Panc1 (cell line): ENCODE measurements at regions not wholly inside any gene's neighbourhood (a gene's known extent, or its start where the extent isn't known, plus 50 kb on each side); places are given as distances from the start of the nearest gene placed in this dataset.
"Not testable (repeated sequence)": the region's sequence is repeated elsewhere in the genome, so short reads cannot be mapped to it uniquely, and the experiment has no call there.

ENCODE experiments used
- ATAC-seq: fragments of 200-7000 bp; cut with Tn5 transposase; 2 replicates; pipeline ENCODE4 v1.9.1; 2020; ENCODE audit warnings: mild to moderate bottlenecking, moderate library complexity
- BruUV-seq: library from RNA; stranded (reverse); fragments of 400-500 nt; replicated peaks from 2 replicates; lab custom pipeline; 2021; lab: Mats Ljungman, UMichigan
- CTCF ChIA-PET: fragments of 300-600 bp; sonication (Branson Sonifier 250); formaldehyde crosslinking; loops from one replicate; lab custom pipeline; 2022; ENCODE audit warnings: antibody characterized with exemption; lab: Charles Lee
- POLR2A ChIA-PET: fragments of 300-600 bp; sonication (Branson Sonifier 250); formaldehyde crosslinking; loops from one replicate; lab custom pipeline; 2022; ENCODE audit warnings: antibody characterized with exemption; lab: Charles Lee
- DNase-seq: peaks from one replicate; pipeline ENCODE4 v3.0.0-alpha.2; 2010; ENCODE audit warnings: low read depth, low spot score
- H3K27ac ChIP-seq: 2 replicates; pipeline ENCODE4 v1.5.1; 2011; ENCODE audit warnings: mild to moderate bottlenecking, low read length, inconsistent platforms
- H3K27me3 ChIP-seq: fragments of 200-500 bp; sonication (Bioruptor generic); 2 replicates; pipeline ENCODE4 v1.6.0; 2014; ENCODE audit warnings: low read length, inconsistent platforms; ENCODE audit not compliant: control insufficient read depth, insufficient read depth
- H3K36me3 ChIP-seq: fragments of 200-500 bp; sonication (Bioruptor generic); 2 replicates; pipeline ENCODE4 v1.5.1; 2014; ENCODE audit warnings: inconsistent platforms, mild to moderate bottlenecking, low read length, moderate library complexity; ENCODE audit not compliant: control insufficient read depth, insufficient read depth
- H3K4me1 ChIP-seq: 2 replicates; pipeline ENCODE4 v1.5.1; 2011; ENCODE audit warnings: inconsistent platforms, mild to moderate bottlenecking, low read length, moderate library complexity; ENCODE audit not compliant: control insufficient read depth, insufficient read depth
- H3K4me3 ChIP-seq, 2 experiments: 2 replicates each; pipeline ENCODE4 v1.5.1; 2011 to 2012; ENCODE audit warnings: low read depth in 2 of 2, low read length in 2 of 2, mild to moderate bottlenecking in 2 of 2, inconsistent platforms in 1 of 2, moderate library complexity in 1 of 2
- H3K9me3 ChIP-seq: fragments of 200-500 bp; sonication (Bioruptor generic); 2 replicates; pipeline ENCODE4 v1.5.1; 2014; ENCODE audit warnings: low read depth, mild to moderate bottlenecking, inconsistent platforms, low read length, moderate library complexity; ENCODE audit not compliant: control insufficient read depth, insufficient read depth
- POLR2AphosphoS5 ChIP-seq: IDR thresholded peaks from 2 replicates; pipeline ENCODE4 v1.6.1; 2012; ENCODE audit warnings: mild to moderate bottlenecking, low read depth, low read length, moderate library complexity
- SIN3A ChIP-seq: IDR thresholded peaks from 2 replicates; pipeline ENCODE4 v1.6.1; 2012; ENCODE audit warnings: low read depth, mild to moderate bottlenecking, low read length, moderate library complexity, borderline replicate concordance; ENCODE audit not compliant: insufficient read depth
- TCF7L2 ChIP-seq: IDR thresholded peaks from 2 replicates; pipeline ENCODE4 v1.6.1; 2011; ENCODE audit warnings: mild to moderate bottlenecking, low read depth, low read length, inconsistent platforms
- in situ Hi-C: cut with HindIII; loops from 2 replicates; pipeline ENCODE4 v1.10.0; 2016; ENCODE audit warnings: low sequenced_read_pairs, low pct_unique_long_range_greater_than_20kb
- intact Hi-C: fragments of 100-400 bp; cut with micrococcal nuclease; formaldehyde crosslinking; loops from one replicate; pipeline ENCODE4 v1.10.0; 2022; ENCODE audit not compliant: unreplicated experiment
- TF ChIP-seq, protein P1 (sequence below): fragments of 450-650 bp; IDR thresholded peaks from 2 replicates; pipeline ENCODE4 v1.5.1; 2017; ENCODE audit warnings: mild to moderate bottlenecking
- TF ChIP-seq, protein P2 (sequence below), 2 experiments: IDR thresholded peaks; 2 replicates each; pipeline ENCODE4 v1.6.1; 2011 to 2012; ENCODE audit warnings: low read depth in 2 of 2, control low read depth in 1 of 2, low read length in 1 of 2, mild to moderate bottlenecking in 1 of 2, moderate library complexity in 1 of 2; ENCODE audit not compliant: insufficient read depth in 1 of 2

DNA sequence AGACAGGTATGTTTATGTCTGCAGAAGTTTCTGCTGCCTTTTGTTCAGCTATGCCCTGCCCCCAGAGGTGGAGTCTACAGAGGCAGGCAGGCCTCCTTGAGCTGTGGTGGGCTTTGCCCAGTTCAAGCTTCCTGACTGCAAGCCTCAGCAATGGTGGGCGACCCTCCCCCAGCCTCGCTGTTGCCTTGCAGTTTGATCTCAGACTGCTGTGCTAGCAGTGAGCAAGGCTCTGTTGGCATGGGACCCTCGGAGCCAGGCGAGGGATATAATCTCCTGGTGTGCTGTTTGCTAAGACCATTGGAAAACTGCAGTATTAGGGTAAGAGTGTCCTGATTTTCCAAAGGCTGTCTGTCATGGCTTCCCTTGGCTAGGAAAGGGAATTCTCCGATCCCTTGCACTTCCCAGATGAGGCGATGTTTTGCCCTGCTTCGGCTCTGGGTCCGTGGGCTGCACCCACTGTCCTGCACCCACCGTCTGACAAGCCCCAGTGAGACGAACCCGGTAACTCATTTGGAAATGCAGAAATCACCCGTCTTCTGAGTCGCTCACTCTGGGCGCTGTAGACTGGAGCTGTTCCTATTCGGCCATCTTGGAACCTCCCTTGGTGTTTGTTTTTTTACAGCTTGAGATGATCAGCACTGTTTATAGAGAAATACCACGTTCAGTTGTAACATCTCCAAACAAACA lies 2705.5 kb upstream of the PCDH20 start:
- H3K27me3 ChIP-seq, CTCF ChIA-PET, H3K9me3 ChIP-seq, ATAC-seq, H3K27ac ChIP-seq, H3K4me3 ChIP-seq, H3K4me1 ChIP-seq, intact Hi-C loops, BruUV-seq, H3K36me3 ChIP-seq, DNase-seq, in situ Hi-C loops, POLR2A ChIA-PET: not testable (repeated sequence)

DNA sequence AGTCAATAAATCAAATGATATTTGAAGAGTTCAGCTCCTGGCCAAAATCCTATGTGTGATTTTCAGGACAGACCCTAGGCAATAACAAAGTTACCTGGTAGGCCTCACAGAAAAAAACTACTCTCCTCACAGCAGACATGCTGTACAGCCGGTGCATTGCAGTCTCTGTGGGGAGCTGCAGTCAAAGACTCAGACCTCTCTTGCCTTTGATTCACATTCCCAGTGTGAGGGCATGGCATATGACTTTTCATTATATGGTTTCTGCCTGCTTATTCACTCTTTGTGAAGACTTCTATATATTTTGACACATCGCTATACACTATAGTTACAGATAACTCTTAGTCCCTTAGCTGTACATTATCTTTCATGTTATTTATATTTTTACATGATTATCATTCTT lies 2684.3 kb upstream of the PCDH20 start:
- H3K9me3 ChIP-seq = no peaks in the 10 kb centered on the region
- BruUV-seq = no TSS peak
- no peak overlapping the region for H3K27ac ChIP-seq
- no peak overlapping the region for H3K4me3 ChIP-seq
- intact Hi-C loops (no loop called here), in situ Hi-C loops (no loop called here)
- H3K36me3 ChIP-seq = no peaks in the 10 kb centered on the region
- CTCF ChIA-PET = no interaction called here
- POLR2A ChIA-PET = no interaction called here
- no peak for ATAC-seq
- TF ChIP-seq, protein P1, sequence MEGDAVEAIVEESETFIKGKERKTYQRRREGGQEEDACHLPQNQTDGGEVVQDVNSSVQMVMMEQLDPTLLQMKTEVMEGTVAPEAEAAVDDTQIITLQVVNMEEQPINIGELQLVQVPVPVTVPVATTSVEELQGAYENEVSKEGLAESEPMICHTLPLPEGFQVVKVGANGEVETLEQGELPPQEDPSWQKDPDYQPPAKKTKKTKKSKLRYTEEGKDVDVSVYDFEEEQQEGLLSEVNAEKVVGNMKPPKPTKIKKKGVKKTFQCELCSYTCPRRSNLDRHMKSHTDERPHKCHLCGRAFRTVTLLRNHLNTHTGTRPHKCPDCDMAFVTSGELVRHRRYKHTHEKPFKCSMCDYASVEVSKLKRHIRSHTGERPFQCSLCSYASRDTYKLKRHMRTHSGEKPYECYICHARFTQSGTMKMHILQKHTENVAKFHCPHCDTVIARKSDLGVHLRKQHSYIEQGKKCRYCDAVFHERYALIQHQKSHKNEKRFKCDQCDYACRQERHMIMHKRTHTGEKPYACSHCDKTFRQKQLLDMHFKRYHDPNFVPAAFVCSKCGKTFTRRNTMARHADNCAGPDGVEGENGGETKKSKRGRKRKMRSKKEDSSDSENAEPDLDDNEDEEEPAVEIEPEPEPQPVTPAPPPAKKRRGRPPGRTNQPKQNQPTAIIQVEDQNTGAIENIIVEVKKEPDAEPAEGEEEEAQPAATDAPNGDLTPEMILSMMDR = no peak
- TF ChIP-seq SIN3A (no peak), TCF7L2 (no peak), POLR2AphosphoS5 (no peak)
- TF ChIP-seq, protein P2, sequence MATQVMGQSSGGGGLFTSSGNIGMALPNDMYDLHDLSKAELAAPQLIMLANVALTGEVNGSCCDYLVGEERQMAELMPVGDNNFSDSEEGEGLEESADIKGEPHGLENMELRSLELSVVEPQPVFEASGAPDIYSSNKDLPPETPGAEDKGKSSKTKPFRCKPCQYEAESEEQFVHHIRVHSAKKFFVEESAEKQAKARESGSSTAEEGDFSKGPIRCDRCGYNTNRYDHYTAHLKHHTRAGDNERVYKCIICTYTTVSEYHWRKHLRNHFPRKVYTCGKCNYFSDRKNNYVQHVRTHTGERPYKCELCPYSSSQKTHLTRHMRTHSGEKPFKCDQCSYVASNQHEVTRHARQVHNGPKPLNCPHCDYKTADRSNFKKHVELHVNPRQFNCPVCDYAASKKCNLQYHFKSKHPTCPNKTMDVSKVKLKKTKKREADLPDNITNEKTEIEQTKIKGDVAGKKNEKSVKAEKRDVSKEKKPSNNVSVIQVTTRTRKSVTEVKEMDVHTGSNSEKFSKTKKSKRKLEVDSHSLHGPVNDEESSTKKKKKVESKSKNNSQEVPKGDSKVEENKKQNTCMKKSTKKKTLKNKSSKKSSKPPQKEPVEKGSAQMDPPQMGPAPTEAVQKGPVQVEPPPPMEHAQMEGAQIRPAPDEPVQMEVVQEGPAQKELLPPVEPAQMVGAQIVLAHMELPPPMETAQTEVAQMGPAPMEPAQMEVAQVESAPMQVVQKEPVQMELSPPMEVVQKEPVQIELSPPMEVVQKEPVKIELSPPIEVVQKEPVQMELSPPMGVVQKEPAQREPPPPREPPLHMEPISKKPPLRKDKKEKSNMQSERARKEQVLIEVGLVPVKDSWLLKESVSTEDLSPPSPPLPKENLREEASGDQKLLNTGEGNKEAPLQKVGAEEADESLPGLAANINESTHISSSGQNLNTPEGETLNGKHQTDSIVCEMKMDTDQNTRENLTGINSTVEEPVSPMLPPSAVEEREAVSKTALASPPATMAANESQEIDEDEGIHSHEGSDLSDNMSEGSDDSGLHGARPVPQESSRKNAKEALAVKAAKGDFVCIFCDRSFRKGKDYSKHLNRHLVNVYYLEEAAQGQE (IDR thresholded peaks at IDR 0.05; ENCODE audit: insufficient read depth in 1 of 2, low read depth in 2 of 2, low read length in 1 of 2) = no peak
- no peaks in the 10 kb centered on the region for H3K27me3 ChIP-seq
- H3K4me1 ChIP-seq = no peaks in the 10 kb centered on the region
- no peak for DNase-seq

DNA sequence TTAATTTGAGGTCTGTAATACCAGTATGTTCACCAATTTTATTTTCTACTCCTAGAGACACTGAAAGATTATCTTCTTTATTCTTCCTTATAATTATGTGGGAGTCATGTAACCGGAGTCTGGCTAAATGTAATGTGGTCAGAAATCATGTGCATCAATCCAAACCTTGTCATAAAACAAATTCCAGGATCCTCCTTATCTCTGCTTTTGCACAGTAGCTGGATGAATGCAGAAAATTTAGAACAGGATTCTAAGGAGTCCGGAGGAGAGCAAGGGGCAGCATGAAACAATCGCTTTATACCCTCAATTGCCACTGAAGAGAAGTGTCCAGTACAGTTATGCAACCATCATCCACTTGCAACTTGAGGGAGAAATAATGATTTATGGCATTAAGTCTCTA lies 2674.7 kb upstream of the PCDH20 start:
- CTCF ChIA-PET = no interaction called here
- in situ Hi-C loops (no loop called here), intact Hi-C loops (no loop called here)
- Histone ChIP-seq H3K36me3 (no peaks in the 10 kb centered on the region), H3K4me1 (no peaks in the 10 kb centered on the region), H3K27me3 (no peaks in the 10 kb centered on the region), H3K4me3 (no peak overlapping the region), H3K9me3 (no peaks in the 10 kb centered on the region), H3K27ac (no peak overlapping the region)
- ATAC-seq (no peak), DNase-seq (no peak)
- POLR2A ChIA-PET = no interaction called here
- TF ChIP-seq TCF7L2 (no peak), SIN3A (no peak), POLR2AphosphoS5 (no peak)
- TF ChIP-seq, protein P1 = no peak
- TF ChIP-seq, protein P2 (IDR thresholded peaks at IDR 0.05; ENCODE audit: insufficient read depth in 1 of 2, low read depth in 2 of 2, low read length in 1 of 2) = no peak
- no TSS peak for BruUV-seq
